Activated naive CD4-positive, alpha-beta T cell treated with anti-CD3 and anti-CD28 coated beads, Interleukin-2, amount 10 ng/mL, durations not matched to agents 7 days and 5 days (primary cell): ENCODE measurements at regions not wholly inside any gene's neighbourhood (a gene's known extent, or its start where the extent isn't known, plus 50 kb on each side); places are given as distances from the start of the nearest gene placed in this dataset.

Source experiments
- CTCF ChIA-PET: fragments of 350-600 bp; sonication (Branson Sonifier 250); formaldehyde crosslinking; loops from one replicate; lab custom pipeline; 2021; ENCODE audit warnings: antibody characterized with exemption; lab: Charles Lee
- DNase-seq: peaks from one replicate; pipeline ENCODE4 v3.0.0-alpha.2; 2020
- H3K27ac Mint-ChIP-seq: one replicate; pipeline ENCODE4 v1.8.0; 2021; ENCODE audit warnings: mild to moderate bottlenecking, moderate library complexity, mixed read lengths
- H3K27me3 Mint-ChIP-seq: one replicate; pipeline ENCODE4 v1.8.0; 2021; ENCODE audit warnings: mild to moderate bottlenecking, mixed read lengths
- H3K36me3 Mint-ChIP-seq: one replicate; pipeline ENCODE4 v1.8.0; 2021; ENCODE audit warnings: mixed read lengths
- H3K4me1 Mint-ChIP-seq: one replicate; pipeline ENCODE4 v1.8.0; 2021; ENCODE audit warnings: mixed read lengths
- H3K4me3 Mint-ChIP-seq: one replicate; pipeline ENCODE4 v1.8.0; 2021; ENCODE audit warnings: mild to moderate bottlenecking, moderate library complexity, mixed read lengths
- H3K9me3 Mint-ChIP-seq: one replicate; pipeline ENCODE4 v1.8.0; 2021; ENCODE audit warnings: mixed read lengths

DNA sequence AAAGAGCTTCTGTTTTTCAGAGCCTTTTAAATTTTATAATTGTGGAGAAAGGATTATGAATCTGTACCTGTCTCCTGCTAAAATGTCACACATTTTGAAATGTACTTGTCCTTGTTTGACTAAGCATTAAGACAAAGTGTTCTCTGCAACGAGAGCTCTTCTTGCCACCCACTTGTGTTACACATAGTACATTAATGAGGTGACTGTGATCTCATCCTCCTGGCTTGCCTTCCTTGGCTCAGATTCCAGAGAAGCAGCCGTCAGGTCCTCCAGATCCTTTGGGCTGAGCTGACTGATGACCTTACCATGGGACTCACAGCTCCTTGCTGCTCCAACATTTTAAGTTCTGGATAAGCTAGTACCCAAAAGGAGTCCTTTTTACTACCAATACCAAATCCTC lies 81.4 kb downstream of the BBS10 start:
- no peak overlapping the region for H3K27ac Mint-ChIP-seq
- no peak overlapping the region for H3K4me3 Mint-ChIP-seq
- DNase-seq, result no peak
- H3K36me3 Mint-ChIP-seq, result no peaks in the 10 kb centered on the region
- H3K27me3 Mint-ChIP-seq, result peaks cover 15% of the 10 kb centered on the region
- CTCF ChIA-PET, result interaction anchor here (1.0 kb wide), 1 partner anchor 81 kb away, joined by 3 read pairs; no protein-coding TSS in a partner anchor
- no peaks in the 10 kb centered on the region for H3K4me1 Mint-ChIP-seq
- peaks cover 1% of the 10 kb centered on the region for H3K9me3 Mint-ChIP-seq

DNA sequence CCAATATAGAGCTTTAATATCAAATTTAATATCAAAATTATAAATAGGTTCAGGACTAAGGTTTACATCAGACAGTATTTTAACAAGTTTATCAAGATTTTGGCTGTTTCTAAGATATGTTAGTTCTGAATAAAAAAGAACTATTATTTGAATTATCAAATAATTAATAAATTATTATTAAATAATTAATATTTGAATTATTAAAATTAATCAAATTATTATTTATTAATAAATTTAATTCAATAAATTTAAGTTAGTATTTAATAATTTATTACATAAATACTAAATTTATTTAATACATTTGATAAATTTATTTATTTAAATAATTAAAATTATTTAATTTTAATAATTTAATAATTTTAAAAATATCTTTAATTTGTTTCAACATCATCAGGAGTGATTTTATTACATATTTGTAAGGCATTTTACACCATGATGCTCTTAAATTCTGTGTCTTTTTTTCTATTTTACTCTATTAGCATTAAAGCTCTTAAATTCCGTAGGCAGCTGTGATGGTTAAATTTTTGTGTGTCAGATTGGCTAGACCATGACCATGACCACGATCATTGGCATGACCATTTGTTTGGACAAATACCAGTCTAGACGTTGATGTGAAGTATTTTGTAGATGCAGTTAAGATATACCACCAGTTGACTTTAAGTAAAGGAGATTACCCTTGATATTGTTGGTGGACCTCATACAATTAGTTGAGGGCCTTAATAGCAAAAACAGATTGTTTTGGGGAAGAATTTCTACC lies 82.6 kb downstream of the BBS10 start:
- no peaks in the 10 kb centered on the region for H3K36me3 Mint-ChIP-seq
- peaks cover 1% of the 10 kb centered on the region for H3K9me3 Mint-ChIP-seq
- H3K27ac Mint-ChIP-seq, result no peak overlapping the region
- H3K4me3 Mint-ChIP-seq, result no peak overlapping the region
- peaks cover 15% of the 10 kb centered on the region for H3K27me3 Mint-ChIP-seq
- H3K4me1 Mint-ChIP-seq, result no peaks in the 10 kb centered on the region
- no peak for DNase-seq
- CTCF ChIA-PET, result interaction anchor here (0.5 kb wide), 1 partner anchor 92 kb away, joined by 3 read pairs; no protein-coding TSS in a partner anchor

DNA sequence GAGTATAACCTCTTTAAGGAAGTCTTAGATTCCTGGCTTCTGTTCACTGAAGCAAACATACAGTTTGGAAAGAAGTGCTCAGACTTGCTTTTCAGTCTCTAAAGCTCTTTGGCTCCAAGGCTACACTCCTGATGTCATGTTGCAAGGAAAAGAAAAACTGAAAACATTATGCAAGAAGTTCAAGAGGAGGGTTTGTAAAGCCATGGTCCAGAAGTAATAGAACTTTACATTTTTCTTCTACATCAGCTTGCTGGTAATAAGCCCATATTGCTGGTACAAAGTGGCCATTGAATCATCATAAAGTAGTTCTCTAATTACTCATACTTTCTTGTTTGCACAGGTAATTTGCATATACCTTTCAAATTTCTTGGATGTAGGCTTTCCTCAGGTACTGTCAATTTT lies 83.6 kb downstream of the BBS10 start:
- Mint-ChIP-seq H3K9me3 (peaks cover 1% of the 10 kb centered on the region), H3K4me1 (no peaks in the 10 kb centered on the region), H3K27me3 (peaks cover 9% of the 10 kb centered on the region), H3K36me3 (no peaks in the 10 kb centered on the region), H3K27ac (no peak overlapping the region), H3K4me3 (no peak overlapping the region)
- CTCF ChIA-PET, result no interaction called here
- no peak for DNase-seq

DNA sequence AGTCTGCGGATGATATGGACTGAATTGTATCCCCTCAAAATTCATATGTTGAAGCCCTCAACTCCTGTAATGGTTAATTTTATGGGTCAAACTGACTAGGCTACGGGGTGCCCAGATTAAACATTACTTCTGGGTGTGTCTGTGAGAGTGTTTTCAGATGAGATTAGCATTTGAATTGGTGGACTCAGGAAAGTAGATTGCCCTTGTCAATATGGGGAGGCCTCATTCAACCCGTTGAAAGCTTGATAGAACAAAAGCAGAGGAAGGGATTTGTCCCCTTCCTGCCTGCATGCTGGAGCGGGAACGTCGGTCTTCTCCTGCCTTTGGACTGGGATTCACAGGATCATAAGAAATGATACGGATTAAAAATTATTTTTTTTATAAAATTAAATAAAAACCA lies 84.5 kb downstream of the BBS10 start:
- H3K4me1 Mint-ChIP-seq, result no peaks in the 10 kb centered on the region
- no peak overlapping the region for H3K27ac Mint-ChIP-seq
- H3K27me3 Mint-ChIP-seq, result peaks cover 9% of the 10 kb centered on the region
- H3K4me3 Mint-ChIP-seq, result no peak overlapping the region
- H3K9me3 Mint-ChIP-seq, result peaks cover 1% of the 10 kb centered on the region
- CTCF ChIA-PET, result no interaction called here
- no peak for DNase-seq
- H3K36me3 Mint-ChIP-seq, result no peaks in the 10 kb centered on the region

DNA sequence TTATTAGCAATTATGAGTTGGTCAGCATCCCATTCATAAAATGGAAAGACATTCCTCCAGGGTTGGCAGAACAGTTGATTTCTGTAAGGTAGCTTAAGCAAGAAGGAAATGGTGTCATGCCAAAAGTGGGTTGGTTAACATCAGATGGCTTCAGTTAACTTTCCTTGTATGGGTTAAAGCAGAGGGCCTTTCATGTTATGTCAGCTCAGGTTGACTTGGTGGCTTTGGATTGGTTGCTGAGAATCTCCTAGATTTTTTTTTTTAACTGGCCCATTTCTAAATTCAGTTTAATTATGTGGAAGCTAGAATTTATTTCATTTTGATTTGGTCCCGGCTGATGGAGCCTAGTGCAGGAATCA lies 87.8 kb downstream of the BBS10 start:
- H3K4me3 Mint-ChIP-seq, result no peak overlapping the region
- H3K36me3 Mint-ChIP-seq, result no peaks in the 10 kb centered on the region
- H3K4me1 Mint-ChIP-seq, result no peaks in the 10 kb centered on the region
- peaks cover 4% of the 10 kb centered on the region for H3K27me3 Mint-ChIP-seq
- DNase-seq, result no peak
- CTCF ChIA-PET, result no interaction called here
- no peaks in the 10 kb centered on the region for H3K9me3 Mint-ChIP-seq
- no peak overlapping the region for H3K27ac Mint-ChIP-seq

DNA sequence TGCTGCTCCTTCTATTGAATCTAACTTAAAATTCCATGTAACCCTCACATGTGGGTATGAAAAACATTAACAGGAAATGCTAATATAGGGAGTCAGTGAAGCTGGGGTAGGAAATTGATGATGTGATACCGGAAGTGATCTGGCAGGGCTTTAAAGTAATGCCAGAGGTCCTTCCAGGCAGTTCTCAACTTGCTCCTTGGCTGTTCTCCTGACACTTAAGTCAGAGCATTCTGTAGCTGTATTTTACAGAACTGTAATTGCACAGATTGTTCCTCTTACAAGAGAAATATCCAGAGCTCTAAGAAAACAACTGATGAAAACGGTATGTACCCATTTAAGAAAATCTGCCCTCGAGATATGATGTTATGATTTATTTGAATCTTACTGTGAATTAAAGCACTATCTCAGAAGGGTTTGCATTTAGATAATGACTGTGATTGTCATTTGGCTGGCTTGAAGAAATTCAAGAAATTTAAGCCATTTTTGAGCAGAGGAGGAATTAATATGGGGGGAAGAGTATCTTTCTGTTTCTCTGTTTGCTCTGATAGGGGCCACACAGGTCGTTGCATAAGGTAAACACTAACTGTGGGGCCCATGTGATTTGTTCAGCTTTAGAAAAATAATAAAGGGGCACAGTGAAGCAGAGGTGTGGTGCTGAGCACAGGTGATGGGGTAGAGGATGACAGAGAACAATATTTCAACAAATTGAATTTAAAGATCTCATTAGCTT lies 88.4 kb downstream of the BBS10 start:
- Mint-ChIP-seq H3K4me1 (no peaks in the 10 kb centered on the region), H3K27me3 (peaks cover 4% of the 10 kb centered on the region), H3K4me3 (no peak overlapping the region), H3K36me3 (no peaks in the 10 kb centered on the region), H3K9me3 (no peaks in the 10 kb centered on the region), H3K27ac (no peak overlapping the region)
- CTCF ChIA-PET, result no interaction called here
- DNase-seq, result no peak

DNA sequence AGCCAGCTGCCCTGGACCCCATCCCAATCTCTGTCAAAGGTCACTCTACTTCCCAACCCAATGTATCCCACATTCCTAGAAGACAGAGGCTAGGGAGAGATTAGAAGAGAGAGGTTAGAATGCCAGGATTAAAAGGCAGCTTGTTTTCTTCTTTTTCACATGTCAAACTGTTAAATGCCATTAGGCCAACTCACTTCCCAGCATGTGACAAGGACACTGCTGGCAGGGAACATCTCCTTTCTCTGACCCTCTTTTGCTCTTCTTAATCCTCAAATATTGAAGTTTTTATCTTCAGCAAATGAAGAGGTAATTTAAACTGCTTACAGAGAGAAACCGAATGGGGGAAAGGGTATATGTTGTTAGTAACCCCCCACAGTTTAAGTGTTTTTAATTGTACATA lies 89.1 kb downstream of the BBS10 start:
- CTCF ChIA-PET, result no interaction called here
- H3K27me3 Mint-ChIP-seq, result peaks cover 4% of the 10 kb centered on the region

DNA sequence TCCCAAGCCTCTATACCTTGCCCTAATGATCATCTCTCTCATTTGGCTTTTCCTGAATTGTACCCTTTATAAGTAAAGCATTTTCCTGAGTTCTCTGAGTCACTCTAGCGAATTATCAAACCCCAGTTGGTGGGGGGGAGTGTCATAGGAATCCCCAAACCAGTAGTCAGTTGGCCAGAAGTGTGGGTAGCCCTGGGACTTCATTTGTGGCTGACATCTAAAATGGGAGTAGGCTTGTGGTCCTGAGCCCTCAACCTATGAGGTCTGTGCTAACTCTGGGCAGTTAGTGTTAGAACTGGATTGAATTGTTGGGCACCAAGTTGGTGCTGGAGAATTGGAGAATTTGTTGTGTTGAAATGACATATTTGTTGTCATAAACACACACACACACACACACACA lies 91.3 kb downstream of the BBS10 start:
- Mint-ChIP-seq H3K9me3 (no peaks in the 10 kb centered on the region), H3K4me3 (no peak overlapping the region), H3K4me1 (no peaks in the 10 kb centered on the region), H3K27me3 (no peaks in the 10 kb centered on the region), H3K27ac (no peak overlapping the region), H3K36me3 (no peaks in the 10 kb centered on the region)
- CTCF ChIA-PET, result no interaction called here
- no peak for DNase-seq

More for the DNA sequence above, 89.1 kb downstream of the BBS10 start:
- Mint-ChIP-seq H3K4me3 (no peak overlapping the region), H3K36me3 (no peaks in the 10 kb centered on the region), H3K9me3 (no peaks in the 10 kb centered on the region), H3K4me1 (no peaks in the 10 kb centered on the region), H3K27ac (no peak overlapping the region)
- DNase-seq, result no peak

DNA sequence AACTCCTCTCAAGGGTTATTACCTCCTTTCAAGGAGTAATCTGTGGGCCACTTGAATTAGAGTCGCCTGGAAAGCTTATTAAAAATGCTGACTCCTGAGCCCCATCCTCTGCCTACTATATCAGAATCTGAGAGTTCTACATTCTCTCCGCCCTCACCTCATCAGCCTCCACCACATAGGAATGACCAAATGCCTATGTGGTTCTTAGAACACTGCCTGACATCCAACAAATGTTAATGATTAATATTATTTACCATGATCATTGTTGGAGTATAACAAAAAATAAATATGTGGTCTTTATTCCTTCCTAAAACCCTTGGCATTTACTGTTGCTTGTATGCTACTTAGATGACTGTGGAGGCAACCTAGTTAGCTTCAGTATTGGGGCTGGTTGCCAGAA lies 91.9 kb downstream of the BBS10 start:
- no peaks in the 10 kb centered on the region for H3K9me3 Mint-ChIP-seq
- CTCF ChIA-PET, result no interaction called here

DNA sequence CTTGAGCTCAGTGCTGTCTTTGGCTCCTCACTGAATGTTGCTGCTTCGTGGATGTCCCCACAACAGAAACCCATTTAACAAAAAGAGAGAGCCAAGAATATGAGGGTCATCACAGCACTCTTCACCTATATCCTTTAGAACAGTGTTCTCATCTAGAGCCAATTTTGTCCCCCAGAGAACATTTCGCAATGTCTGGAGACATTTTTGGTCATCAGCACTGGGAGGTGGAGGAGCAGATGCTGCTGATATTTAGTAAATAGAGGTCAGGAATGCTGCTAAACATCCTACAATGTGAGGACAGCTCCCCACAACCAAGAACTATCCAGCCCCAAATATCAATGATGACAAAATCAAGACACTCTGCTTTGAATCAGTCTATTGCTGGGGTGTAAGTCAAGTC lies 92.5 kb downstream of the BBS10 start:
- Mint-ChIP-seq H3K4me3 (no peak overlapping the region), H3K36me3 (no peaks in the 10 kb centered on the region), H3K27me3 (no peaks in the 10 kb centered on the region), H3K4me1 (no peaks in the 10 kb centered on the region), H3K9me3 (no peaks in the 10 kb centered on the region), H3K27ac (no peak overlapping the region)
- no peak for DNase-seq
- CTCF ChIA-PET, result no interaction called here

More for the DNA sequence above, 91.9 kb downstream of the BBS10 start:
- H3K4me3 Mint-ChIP-seq, result no peak overlapping the region
- no peaks in the 10 kb centered on the region for H3K27me3 Mint-ChIP-seq
- H3K27ac Mint-ChIP-seq, result no peak overlapping the region
- no peak for DNase-seq
- no peaks in the 10 kb centered on the region for H3K4me1 Mint-ChIP-seq
- H3K36me3 Mint-ChIP-seq, result no peaks in the 10 kb centered on the region

DNA sequence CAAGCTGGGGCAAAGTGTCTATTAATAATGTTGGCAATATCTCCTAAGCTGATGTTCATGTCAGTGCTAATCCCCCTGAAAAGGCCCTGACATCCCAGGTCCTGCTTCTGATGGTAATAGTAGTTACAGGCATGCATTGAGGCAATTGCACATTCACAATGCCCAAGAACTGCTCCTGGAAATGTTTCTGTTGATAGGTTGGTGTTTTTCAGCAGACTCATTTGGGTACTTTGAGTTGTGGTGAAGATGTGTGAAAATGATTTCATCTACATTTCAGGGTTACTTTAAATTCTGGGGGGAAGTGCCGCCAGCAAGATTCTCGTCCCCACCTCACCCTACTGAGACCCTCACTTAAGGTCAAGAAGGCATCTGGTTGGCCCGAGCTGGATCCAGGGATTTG lies 92.9 kb downstream of the BBS10 start:
- no peak for DNase-seq
- no peaks in the 10 kb centered on the region for H3K36me3 Mint-ChIP-seq
- no peak overlapping the region for H3K27ac Mint-ChIP-seq
- CTCF ChIA-PET, result interaction anchor here (0.8 kb wide), 1 partner anchor 169 kb away, joined by 4 read pairs; no protein-coding TSS in a partner anchor
- no peaks in the 10 kb centered on the region for H3K4me1 Mint-ChIP-seq
- no peaks in the 10 kb centered on the region for H3K9me3 Mint-ChIP-seq
- no peak overlapping the region for H3K4me3 Mint-ChIP-seq
- H3K27me3 Mint-ChIP-seq, result no peaks in the 10 kb centered on the region

DNA sequence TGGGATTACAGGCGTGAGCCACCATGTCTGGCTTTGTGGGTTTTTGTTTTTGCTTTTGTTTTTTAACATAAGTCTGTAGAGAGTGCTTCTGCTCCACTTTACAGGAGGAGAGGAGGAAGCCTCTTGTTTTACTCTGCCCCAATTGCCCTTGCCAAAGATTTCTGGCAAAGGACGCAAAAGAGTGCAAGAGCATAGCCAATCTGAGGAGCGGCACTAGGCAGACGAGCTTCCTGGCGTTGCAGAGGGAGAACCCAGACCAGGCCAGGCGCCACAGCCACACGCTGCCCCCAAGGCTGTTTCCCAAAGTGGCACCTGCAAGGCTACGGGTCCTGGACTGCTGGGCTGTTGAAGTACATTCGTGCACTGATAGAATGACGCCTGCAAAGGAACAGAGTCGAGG lies 96.2 kb downstream of the BBS10 start:
- CTCF ChIA-PET, result no interaction called here

DNA sequence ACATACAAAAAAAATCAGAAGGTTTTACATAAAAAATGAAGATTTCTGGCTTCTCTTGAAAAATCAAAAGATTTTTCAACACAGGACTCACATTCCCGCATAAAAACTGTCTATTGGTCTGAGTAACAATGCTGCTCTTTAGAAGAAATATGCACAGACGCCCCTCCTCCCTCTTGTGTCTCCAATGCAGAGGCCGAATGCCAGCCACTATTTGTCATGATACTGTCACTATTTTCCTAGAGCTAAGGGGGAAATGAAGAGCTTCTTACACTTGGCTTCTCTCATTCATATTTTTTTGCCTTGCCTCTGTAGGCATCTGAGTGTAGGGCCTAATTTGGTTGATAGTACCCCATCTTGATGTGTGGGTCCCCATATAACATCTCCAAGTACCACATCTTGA lies 98.0 kb downstream of the BBS10 start:
- CTCF ChIA-PET, result interaction anchor here (0.6 kb wide), 1 partner anchor 110 kb away, joined by 3 read pairs; no protein-coding TSS in a partner anchor
- peaks cover 4% of the 10 kb centered on the region for H3K27me3 Mint-ChIP-seq

More for the DNA sequence above, 96.2 kb downstream of the BBS10 start:
- Mint-ChIP-seq H3K4me3 (no peak overlapping the region), H3K4me1 (no peaks in the 10 kb centered on the region), H3K9me3 (no peaks in the 10 kb centered on the region), H3K27me3 (peaks cover 4% of the 10 kb centered on the region), H3K36me3 (no peaks in the 10 kb centered on the region), H3K27ac (no peak overlapping the region)
- no peak for DNase-seq

DNA sequence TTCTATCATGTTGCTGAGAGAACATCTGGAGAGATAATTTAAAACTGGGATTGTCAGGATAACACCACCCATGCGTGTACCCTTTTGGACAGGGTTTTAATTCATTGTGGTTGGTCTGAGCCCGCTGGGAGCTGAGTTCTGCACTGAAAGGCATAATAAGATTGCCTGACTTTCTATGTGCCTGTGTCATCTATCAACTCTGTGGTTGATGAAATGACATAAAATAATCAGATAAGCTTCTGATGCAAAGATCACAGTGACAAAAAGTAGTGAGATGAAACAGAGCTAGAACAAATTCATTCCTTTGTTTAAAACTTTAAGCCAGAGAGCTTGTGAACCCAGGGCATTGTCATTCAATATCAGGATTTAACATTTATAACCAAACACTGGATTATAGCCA lies 98.7 kb downstream of the BBS10 start:
- no peak for DNase-seq
- no peak overlapping the region for H3K4me3 Mint-ChIP-seq
- no peaks in the 10 kb centered on the region for H3K36me3 Mint-ChIP-seq
- peaks cover 4% of the 10 kb centered on the region for H3K27me3 Mint-ChIP-seq
- H3K4me1 Mint-ChIP-seq, result no peaks in the 10 kb centered on the region
- no peaks in the 10 kb centered on the region for H3K9me3 Mint-ChIP-seq
- no peak overlapping the region for H3K27ac Mint-ChIP-seq
- CTCF ChIA-PET, result no interaction called here

More for the DNA sequence above, 98.0 kb downstream of the BBS10 start:
- Mint-ChIP-seq H3K9me3 (no peaks in the 10 kb centered on the region), H3K27ac (no peak overlapping the region), H3K4me3 (no peak overlapping the region), H3K36me3 (no peaks in the 10 kb centered on the region), H3K4me1 (no peaks in the 10 kb centered on the region)
- no peak for DNase-seq

DNA sequence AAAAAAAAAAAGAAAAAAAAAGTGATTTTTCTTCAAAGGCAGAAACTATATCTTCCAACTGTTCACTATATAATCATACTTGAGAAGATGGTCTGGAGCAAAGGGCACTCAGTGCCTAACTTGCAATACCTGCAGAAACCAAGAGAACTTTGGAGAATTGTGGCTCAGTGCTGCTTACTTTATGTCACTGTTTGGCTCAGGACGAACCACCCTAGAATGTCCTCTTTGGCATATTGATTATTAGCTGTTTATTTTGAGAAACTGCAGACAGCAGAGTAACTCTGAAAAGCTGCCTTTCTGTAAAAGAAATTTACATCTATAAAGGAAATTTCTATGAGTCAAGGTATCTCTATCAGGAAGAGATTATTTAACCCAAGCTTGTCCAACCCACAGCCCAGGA lies 100.2 kb downstream of the BBS10 start:
- Mint-ChIP-seq H3K4me1 (no peaks in the 10 kb centered on the region), H3K9me3 (no peaks in the 10 kb centered on the region), H3K36me3 (no peaks in the 10 kb centered on the region), H3K27ac (no peak overlapping the region), H3K27me3 (peaks cover 8% of the 10 kb centered on the region), H3K4me3 (no peak overlapping the region)
- DNase-seq, result no peak
- CTCF ChIA-PET, result no interaction called here
